Panc1 (cell line): ENCODE measurements at regions not wholly inside any gene's neighbourhood (a gene's known extent, or its start where the extent isn't known, plus 50 kb on each side); places are given as distances from the start of the nearest gene placed in this dataset.

ENCODE experiments used
- POLR2AphosphoS5 ChIP-seq: IDR thresholded peaks from 2 replicates; pipeline ENCODE4 v1.6.1; 2012; ENCODE audit warnings: mild to moderate bottlenecking, low read depth, low read length, moderate library complexity
- TF ChIP-seq, protein P1 (sequence below): fragments of 450-650 bp; IDR thresholded peaks from 2 replicates; pipeline ENCODE4 v1.5.1; 2017; ENCODE audit warnings: mild to moderate bottlenecking
- TF ChIP-seq, protein P2 (sequence below), 2 experiments: IDR thresholded peaks; 2 replicates each; pipeline ENCODE4 v1.6.1; 2011 to 2012; ENCODE audit warnings: low read depth in 2 of 2, control low read depth in 1 of 2, low read length in 1 of 2, mild to moderate bottlenecking in 1 of 2, moderate library complexity in 1 of 2; ENCODE audit not compliant: insufficient read depth in 1 of 2

DNA sequence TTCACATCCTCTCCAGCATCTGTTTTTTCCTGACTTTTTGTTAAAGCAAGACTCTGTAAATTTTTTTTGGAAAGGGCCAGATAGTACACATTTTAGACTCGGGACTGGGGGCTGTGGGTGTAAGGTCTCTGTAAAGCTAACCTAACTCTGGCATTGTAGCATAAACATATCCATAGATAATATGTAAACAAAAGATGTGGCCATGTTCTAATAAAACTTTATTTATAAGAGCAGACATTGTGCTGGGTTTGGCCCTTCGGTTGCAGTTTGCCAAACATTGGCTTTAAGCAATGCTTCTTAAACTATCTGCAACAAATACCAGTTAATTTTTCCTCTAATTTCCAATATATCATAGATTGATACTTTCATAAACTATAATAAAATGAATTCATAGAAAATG, 605.2 kb downstream of the EBF1 start:
- TF ChIP-seq, protein P1, sequence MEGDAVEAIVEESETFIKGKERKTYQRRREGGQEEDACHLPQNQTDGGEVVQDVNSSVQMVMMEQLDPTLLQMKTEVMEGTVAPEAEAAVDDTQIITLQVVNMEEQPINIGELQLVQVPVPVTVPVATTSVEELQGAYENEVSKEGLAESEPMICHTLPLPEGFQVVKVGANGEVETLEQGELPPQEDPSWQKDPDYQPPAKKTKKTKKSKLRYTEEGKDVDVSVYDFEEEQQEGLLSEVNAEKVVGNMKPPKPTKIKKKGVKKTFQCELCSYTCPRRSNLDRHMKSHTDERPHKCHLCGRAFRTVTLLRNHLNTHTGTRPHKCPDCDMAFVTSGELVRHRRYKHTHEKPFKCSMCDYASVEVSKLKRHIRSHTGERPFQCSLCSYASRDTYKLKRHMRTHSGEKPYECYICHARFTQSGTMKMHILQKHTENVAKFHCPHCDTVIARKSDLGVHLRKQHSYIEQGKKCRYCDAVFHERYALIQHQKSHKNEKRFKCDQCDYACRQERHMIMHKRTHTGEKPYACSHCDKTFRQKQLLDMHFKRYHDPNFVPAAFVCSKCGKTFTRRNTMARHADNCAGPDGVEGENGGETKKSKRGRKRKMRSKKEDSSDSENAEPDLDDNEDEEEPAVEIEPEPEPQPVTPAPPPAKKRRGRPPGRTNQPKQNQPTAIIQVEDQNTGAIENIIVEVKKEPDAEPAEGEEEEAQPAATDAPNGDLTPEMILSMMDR: no peak
- no peak for TF ChIP-seq POLR2AphosphoS5
- TF ChIP-seq, protein P2, sequence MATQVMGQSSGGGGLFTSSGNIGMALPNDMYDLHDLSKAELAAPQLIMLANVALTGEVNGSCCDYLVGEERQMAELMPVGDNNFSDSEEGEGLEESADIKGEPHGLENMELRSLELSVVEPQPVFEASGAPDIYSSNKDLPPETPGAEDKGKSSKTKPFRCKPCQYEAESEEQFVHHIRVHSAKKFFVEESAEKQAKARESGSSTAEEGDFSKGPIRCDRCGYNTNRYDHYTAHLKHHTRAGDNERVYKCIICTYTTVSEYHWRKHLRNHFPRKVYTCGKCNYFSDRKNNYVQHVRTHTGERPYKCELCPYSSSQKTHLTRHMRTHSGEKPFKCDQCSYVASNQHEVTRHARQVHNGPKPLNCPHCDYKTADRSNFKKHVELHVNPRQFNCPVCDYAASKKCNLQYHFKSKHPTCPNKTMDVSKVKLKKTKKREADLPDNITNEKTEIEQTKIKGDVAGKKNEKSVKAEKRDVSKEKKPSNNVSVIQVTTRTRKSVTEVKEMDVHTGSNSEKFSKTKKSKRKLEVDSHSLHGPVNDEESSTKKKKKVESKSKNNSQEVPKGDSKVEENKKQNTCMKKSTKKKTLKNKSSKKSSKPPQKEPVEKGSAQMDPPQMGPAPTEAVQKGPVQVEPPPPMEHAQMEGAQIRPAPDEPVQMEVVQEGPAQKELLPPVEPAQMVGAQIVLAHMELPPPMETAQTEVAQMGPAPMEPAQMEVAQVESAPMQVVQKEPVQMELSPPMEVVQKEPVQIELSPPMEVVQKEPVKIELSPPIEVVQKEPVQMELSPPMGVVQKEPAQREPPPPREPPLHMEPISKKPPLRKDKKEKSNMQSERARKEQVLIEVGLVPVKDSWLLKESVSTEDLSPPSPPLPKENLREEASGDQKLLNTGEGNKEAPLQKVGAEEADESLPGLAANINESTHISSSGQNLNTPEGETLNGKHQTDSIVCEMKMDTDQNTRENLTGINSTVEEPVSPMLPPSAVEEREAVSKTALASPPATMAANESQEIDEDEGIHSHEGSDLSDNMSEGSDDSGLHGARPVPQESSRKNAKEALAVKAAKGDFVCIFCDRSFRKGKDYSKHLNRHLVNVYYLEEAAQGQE (IDR thresholded peaks at IDR 0.05; ENCODE audit: insufficient read depth in 1 of 2, low read depth in 2 of 2, low read length in 1 of 2): no peak
